NCI-H748 treated with DMSO at 0.1 percent for 48 hours (cell line): ENCODE measurements at regions not wholly inside any gene's neighbourhood (a gene's known extent, or its start where the extent isn't known, plus 50 kb on each side); places are given as distances from the start of the nearest gene placed in this dataset.

ENCODE experiments used
- DNase-seq: peaks from one replicate; lab custom pipeline; 2025; lab: John Stamatoyannopoulos, UW

DNA sequence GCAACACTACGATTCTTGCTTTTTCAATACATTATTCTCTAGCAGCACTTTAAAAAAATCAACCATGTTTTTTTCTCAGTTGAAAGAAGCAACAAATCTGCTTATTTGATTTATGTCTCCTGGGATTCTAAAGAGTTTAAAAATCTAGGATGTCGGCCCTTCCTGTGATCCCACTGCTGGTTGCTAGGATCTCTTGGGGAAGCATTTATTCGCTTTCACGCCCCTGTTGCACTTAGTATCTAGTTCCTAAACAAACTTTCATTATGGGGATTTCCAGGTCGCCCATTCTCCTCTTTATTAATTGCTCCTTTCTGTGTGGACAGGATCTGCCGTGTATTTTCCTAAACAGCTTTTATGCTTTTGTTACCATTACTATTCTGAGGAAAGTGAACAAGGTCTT is 313.5 kb downstream of the AGTPBP1 start:
- peak; percentile 75 for DNase-seq

DNA sequence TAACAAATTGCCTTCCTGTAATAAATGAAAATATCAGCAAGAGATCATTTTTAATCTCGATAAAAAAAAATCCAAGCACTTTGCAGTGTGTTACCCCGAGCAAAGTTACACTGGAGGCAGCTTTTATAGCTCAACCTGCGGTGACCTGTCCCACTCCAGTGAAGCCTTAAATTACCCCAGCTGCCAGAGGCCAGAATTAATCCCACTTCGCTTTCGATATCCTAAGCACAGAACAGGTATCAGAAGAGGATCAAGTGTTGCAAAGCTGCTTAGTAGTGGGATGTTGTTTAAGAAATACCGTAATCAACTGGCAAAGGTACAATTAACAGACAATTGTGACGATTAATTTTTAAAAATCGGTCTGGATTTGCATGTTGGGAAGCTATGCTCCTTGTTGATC is 314.0 kb downstream of the AGTPBP1 start:
- DNase-seq: no peak

DNA sequence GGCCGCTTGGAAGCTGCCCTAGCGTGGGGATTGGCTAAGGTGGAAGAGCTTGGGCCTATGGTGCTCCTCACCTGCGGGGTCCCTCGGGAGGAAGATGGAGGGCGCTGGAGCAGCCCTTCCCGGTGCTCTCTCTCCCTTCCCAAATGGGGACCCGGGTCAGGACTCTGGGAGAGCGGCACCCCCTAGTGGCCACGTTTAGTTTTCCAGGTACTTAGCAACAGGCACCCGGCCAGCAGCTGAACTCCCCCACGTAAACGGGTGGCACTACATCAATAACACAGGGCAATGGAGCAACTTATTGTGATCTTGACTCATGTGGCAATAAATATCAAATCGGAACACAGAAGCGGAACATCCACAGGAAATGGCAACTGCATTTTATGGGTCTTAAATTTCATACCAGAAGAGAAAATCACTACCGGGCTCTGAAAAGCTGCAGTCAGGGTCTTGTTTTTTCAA is 316.6 kb downstream of the AGTPBP1 start:
- peak; percentile 46 for DNase-seq

DNA sequence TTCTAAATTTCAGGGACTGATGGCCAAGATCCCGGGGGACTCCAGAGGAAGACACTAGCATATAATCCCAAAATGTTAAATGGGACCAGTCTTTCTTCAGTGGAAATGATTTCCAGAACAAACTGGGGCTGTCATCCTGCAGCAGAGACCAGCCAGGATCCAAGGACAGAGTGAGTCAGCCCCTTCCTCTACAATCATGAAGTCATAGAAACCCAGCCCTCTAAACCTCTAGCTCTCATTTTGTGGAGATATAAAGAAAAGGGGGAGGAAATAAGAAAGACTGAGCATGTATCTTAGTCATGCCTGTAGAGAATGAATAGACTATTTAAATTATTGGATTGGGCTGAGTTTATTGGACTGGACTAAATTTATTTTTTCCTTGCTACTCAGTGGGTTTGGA is 318.3 kb downstream of the AGTPBP1 start:
- DNase-seq: no peak

DNA sequence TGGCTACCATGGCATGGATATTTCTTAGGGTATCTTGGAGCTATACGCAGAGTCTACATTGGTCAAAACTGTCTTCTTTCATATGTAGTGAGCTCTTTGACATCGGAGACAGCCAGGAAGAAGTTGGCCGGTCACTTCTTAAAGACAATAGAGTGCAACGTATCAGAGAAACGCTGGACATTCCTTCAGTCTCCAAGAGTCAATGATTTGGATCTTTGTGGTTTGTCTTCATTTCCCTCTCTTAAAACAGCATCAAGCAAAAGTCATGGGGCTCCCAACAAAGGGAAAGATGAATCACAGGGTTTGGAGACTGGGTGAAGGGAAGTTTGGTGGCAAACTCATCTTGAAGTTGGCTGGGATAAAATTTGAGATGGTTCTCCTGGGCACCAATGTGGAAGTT is 320.1 kb downstream of the AGTPBP1 start:
- DNase-seq: no peak

DNA sequence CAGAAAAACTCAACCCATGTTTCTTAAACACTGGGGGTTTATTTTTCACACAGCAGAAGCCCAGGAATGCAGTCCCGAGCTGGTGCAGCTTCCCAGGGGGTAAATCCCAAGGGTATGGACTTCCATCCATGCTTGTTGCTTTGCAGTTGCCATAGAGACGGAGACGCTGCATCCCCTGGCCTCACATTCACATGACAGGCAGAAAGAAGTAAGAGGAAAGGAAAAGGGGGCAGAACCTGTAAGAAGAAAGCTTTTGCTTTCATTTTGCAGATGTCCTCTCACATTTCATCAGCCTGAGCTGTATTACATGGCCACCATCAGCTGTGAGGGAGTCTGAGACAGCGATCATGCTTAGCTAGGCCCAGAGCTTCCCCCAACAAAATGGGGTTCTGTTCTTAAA is 321.0 kb downstream of the AGTPBP1 start:
- DNase-seq: no peak

DNA sequence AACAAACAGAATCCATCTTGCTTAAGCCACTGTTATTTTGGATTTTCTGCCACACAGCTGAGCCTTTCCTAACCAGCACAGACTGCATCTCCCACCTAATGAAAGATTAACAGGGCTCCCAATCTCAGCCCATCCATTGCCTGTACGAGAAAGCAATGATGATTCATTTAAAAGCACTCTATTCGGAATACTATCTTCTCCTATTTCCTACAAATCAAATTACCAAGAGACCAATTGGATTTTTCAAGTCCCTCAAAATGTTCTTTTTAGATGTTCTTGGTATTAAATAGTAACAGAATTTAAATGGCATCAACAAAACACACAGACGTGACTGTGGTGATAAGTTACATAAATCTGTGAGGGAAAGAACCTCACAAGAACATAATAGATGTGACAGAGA is 324.1 kb downstream of the AGTPBP1 start:
- no peak for DNase-seq

DNA sequence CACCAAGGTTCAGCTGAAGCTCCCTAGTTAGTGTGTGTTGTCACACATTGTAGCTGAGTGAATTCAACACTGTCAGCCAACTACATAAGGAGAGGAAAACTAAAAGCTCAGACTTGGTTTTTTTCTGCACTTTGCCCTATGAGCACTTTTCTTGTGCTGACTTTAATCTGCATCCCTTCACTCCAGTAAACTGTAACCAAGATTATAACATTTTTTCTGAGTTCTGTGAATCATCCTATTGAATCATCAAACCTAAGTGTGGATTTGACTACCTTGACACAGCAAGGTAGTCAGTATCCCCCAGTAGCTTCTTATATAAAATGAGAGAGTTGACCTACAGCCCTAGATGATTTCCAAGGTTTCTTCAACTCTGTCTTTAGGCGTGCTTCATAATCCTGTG is 325.0 kb downstream of the AGTPBP1 start:
- DNase-seq: no peak

DNA sequence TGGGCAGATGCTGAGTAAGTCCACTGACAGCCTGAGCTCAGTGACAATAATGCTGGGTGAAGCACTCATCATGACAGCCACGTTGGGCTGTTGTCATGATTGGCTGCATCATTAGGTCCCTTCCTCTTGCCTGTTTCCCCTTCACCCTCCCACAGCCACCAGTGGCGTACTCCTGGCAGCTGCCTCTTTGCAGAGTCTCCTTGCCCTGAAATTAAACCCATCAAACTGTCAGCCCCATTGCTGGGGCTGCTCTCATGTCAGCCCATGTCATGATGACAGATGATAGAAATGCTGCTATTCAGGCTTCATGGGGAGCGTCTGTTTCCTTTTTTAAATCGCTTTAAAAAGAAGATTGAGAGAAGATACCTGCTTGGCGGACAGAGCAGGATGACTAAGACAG is 327.4 kb downstream of the AGTPBP1 start:
- no peak for DNase-seq

DNA sequence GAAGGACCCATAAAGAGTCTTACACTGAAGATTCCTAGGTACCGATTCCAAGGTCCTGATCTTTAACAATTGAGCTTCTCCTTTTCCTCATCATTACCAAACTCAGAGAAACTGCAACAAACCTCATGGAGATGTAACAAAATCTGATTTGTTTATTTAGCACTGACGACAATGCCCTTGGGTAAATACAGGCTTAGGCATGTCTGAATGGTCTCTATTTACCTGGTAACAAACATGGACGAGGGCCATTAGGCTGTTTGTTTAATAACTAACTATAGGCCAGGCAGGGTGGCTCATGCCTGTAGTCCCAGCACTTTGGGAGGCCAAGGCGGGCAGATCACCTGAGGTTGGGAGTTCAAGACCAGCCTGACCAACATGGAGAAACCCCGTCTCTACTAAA is 333.3 kb downstream of the AGTPBP1 start:
- peak; percentile 88 for DNase-seq

DNA sequence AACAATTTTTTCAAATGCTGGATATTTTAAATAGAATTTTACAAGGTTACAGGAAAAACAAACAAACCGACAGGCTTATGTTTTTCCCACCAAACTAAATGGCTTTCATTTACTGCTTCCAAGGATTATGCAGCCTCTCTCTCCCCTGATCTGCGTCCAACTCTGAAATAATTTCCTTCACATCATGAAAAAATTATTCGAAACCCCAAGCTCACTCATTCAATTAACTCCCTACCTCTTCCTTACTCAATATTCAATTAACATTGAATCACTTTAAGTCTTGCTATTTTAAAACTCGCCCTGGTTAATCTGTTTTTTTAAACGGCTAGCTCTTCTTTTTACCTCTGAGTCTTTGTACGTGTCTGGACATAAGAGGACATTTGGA is 336.2 kb downstream of the AGTPBP1 start:
- no peak for DNase-seq

DNA sequence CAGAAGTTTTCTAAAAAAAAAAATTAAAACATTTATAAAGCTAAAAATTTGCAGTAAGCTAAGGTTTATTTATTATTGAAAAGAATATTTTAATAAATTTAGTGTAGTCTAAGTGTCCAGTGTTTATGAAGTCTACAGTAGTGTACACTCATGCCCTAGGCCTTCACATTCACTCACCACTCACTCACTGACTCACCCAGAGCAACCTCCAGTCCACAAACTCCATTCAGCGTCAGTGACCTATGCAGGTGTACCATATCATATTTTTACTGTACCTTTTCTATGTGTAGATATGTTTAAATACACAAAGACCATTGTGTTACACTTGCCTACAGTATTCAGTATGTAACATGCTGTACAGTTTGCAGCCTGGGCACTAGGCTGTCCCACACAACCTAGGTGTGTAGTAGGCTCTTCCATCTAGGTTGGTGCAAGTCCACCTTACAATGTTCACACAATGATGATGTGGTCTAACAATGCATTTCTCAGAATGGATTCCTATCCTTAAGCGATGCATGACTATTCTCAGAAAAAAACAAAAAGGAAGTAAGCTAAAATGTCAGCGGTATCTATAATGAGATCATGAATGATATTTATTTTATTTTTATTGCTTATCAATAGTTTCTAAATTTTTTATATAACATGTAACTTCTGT is 336.7 kb downstream of the AGTPBP1 start:
- no peak for DNase-seq

DNA sequence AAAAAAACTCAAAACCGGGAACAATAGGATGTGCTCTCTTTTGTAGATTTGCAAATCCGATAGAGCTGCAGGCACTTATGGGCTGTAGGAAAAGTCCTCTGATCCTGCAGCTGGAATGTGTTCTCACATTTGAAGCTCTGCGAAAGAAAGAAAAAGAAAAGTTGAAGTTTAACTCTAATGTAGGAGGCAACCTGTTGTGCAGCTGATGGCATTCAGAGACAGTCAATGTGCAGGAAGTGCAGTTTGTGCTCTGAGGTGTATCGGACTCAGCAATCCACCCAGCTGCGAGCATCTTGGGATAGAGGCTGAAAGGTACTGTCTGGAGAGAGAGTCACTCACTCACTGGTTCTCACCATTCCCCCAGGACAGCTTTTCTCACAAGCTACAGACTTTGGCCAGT is 339.2 kb downstream of the AGTPBP1 start:
- no peak for DNase-seq

DNA sequence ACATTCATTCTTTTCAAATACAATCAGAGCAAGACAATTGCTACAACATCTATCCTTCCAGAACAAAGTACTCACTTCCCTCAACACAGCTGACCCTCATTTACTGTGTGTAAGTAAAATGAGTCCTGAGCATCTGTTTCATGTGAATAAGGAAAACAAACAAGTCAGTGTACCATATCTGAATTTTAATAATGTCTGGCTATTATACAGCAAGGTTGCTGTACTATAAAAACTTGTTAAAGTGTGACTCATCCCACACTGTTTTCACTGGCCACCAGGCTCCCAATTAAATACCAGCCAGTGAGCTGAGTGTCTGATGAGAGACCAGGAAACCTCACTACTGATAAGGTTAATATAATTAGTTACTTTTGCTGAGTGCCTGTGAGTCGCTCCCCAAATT is 339.8 kb downstream of the AGTPBP1 start:
- no peak for DNase-seq

DNA sequence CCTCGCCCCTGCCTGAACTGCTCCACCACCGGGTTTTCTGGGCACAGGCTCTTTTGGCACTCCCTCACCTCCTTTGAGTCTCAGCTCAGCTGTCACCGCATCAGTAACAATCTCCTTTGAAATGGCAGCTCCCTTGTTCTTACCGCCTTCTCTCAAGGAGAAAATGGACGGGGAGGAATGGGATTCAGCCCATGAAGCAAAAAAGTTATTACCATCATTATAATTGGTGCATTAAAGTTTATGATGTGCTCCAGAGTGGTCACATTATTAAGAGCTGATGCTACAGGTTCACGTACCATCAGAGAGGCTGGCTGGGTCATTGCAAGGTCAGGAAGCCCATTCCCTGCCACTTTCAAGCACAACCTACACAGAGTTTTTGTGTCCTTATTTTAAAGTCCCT is 344.7 kb downstream of the AGTPBP1 start:
- no peak for DNase-seq

DNA sequence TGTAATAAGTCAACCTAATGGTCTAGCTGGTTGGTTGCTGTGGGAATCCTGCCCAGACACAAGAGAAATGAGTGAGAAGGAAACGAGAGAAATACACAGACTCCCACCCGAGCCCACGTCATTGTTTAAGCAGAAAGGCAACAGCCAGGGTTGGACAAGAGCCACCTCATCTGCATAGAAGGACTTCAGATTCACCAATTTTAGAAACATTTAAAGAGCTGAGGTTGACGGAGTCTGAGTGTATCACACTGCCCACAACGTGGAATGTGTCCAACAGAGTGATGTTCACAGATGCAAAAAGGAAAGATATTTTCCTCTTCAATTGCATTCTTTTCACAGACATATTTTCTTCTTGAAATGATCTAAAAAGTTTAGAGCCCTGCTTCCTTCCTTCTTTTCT is 349.5 kb downstream of the AGTPBP1 start:
- DNase-seq: no peak

DNA sequence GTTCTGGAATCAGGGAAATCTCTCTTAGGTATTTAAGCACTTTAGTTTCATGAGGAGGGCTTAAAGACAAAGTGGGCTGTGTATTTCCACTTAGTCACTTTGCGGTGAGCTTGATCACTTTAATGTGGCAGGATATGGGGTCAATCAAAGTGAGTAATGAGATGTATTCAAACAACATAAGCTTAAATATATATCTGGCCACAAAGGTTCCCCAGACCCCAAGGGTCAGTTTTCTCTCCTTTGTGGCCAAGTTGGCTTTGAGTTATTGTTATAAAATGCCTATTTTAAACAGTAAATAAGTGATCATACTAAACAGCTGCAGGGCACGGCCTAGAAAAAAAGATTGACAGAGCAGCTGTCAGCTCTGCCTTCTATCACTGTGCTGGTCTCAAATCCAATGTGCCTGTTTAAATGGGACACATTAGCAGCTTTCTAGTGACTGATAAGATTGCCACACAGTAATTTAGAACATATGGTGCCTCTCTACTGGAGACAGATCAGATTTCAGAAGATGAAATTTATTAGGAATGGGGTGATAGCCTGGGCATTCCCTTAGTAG is 363.9 kb downstream of the AGTPBP1 start:
- no peak for DNase-seq

DNA sequence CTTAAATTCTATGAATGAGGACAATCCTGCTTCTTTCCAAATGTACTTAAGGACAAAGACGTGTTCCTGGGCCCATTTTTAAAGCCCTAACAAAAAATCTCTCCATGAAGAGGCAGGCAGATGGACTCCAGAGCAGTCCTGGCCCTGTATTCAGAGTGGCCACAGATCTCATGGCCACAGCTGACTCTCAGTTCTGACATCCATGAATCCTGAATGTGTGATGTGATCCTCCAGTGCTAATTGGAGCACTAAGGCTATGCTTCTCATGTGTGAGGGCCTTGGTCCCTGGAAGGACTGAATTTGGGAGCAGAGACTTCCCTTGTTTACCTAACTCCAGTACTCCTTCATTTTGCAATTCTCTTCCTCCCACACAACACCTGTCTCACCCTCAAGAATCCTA is 373.0 kb downstream of the AGTPBP1 start:
- no peak for DNase-seq

DNA sequence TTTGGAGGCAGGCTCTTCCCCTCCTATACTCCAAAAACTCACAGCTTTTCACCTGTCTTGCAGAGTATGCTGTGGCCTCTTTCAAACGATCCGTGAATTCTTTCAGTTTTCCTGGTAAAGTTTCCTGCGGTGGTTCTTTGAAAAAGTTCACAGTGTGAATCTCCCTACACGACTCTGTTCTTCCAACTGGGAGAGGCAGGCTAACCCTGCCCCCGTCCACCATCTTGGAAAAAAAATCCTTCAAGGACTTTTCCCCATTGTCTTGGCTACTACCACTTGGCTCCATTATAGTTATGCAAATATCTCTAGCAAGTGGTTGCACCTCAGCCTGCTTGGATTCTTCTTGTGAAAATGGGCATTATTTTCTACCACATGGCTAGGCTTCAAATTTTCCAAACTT is 382.6 kb downstream of the AGTPBP1 start:
- DNase-seq: no peak

DNA sequence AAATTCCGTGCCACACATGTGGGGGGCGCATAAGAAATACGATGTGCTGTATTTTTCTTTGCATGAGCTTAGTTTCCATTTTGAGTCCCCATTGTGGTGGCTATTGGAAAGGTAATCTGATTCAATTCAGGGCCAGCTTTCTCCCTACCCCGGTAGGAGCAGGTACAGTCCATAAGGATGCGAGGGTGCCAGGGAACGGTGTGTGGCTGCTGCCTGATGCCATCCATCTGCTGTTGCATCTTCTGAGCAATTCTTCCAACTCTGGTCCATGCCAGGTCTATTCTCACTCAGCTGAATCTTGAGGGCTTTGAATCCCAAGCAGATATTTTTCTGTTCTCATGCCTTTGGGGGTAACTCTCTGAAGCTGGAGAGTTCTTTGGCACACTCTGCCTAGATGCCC is 392.7 kb downstream of the AGTPBP1 start:
- no peak for DNase-seq

DNA sequence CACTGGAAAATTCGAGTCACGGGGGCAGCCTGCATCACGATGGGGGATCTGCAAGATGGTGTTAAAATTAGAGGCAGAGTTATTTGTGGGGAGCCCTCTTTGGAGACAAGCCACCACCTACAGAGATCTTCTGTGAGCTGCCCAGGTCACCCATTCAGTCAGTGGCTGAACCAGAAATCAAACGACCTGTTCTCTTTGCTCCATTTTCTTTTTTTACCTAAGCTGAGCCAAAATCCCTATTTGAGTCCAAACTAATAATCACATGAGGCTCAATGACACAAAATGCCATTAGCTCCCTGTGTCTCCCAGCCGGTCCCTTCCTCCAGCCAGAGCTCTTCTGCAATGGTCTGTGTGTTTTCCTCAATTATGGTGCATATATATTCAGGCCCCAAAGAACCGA is 394.2 kb downstream of the AGTPBP1 start:
- no peak for DNase-seq

DNA sequence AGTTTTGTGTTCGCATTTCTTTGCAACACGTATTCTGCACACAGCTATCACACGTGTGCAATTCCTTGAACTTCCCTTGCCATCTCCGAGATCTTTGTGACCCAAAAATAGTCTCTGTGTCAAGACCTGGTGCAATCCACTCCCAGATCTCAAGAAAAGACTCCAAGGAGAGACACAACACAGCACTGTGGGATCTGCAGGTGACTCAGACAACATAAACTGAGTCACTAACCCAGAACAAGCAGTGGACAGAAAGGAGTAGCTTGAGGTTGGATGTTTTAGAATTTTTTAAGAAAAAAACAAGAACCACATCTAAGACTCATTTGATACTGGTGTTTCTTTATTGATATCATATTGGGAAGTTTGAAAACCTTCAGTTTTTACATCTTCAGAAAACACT is 396.9 kb downstream of the AGTPBP1 start:
- no peak for DNase-seq

DNA sequence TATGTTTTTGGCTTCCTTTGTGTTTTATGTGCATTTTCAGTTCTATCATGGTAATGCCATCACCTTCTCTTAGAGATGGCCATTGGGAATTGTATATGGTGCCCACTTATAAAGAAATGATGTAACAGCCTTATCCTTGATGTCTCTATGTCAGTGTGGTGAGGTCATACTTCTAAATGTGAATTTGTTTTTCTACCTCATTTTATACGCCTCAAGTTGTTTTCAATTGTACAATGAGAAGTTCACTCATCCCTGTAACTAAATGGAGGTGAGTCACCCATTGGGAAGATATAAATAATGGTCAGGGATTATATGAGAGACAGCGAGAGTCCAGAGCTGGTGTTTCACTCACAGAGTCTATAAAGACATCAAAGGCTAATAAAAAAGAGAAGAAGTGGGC is 402.4 kb downstream of the AGTPBP1 start:
- no peak for DNase-seq

DNA sequence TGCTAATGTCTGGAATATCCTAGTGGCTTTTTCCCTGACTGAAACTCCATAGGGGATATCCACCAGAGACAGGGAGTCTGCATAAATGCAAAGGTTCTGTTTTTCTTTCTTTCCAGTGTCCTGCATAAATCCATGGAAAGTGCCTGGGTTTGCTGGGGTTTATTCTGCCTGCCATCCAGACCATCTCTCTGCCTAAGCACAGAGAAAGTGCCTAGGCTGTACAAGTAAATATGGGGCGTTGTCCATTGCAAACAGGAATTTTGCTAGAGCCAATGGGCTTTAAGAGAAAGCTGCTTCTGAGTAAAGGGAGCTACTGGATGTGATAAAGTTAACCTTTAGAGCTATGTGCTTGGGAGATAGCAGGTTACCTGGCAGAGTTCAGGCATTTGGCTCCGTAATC is 407.5 kb downstream of the AGTPBP1 start:
- DNase-seq: no peak
